ENCODE measurements at regions not wholly inside any gene's neighbourhood (a gene's known extent, or its start where the extent isn't known, plus 50 kb on each side); places are given as distances from the start of the nearest gene placed in this dataset.

DNA sequence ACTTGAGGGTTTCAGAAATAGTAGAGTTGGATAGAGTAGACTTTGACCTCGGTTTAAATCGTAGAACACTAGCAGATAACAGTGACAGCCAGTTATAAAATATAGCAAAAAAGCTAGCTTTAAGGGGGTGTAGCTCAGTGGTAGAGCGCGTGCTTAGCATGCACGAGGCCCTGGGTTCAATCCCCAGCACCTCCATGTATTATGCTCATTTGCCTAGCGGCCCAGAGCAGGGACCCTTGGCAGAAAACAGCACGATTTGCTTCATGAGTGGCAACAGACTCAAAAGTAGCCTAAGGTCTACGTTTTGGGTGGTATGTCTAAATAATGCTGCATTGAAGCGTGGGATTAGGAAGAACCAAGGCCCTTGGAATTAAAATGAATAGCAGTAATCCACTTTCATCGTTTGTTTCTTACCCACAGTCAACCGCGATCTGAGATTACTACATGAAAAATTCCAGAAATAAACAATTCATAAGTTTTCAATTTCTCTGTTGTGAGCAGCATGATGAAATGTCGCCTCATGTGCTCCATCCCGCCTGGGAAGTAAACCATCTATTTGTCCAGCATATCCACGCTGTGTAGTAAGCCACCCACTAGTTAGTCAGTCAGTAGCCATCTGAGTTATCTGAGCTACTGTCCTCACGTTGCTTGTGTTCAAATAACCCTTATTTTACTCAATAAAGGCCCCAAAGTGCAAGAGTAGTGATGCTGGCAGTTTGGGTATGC, 184.9 kb downstream of the GPX5 start:
- H3K27me3 ChIP-seq = peaks cover 46% of the 10 kb centered on the region
- no peaks in the 10 kb centered on the region for H3K36me3 ChIP-seq
- intact Hi-C loops (cut with DNase I) = no loop called here
- DNase-seq (no peak), ATAC-seq (no peak)
- no peak overlapping the region for H3K27ac ChIP-seq
- H3K4me1 ChIP-seq = no peaks in the 10 kb centered on the region
- TF ChIP-seq CTCF (IDR thresholded peaks at IDR 0.05) = no peak
- H3K4me3 ChIP-seq = no peak overlapping the region
- no peaks in the 10 kb centered on the region for H3K9me3 ChIP-seq

- H3K27me3 ChIP-seq = peaks cover 40% of the 10 kb centered on the region
- ATAC-seq (no peak), DNase-seq (no peak)
- intact Hi-C loops (cut with DNase I) = no loop called here
- no peaks in the 10 kb centered on the region for H3K9me3 ChIP-seq
- H3K27ac ChIP-seq = no peak overlapping the region
- TF ChIP-seq CTCF (IDR thresholded peaks at IDR 0.05) = no peak
- H3K36me3 ChIP-seq = no peaks in the 10 kb centered on the region
- H3K4me3 ChIP-seq = no peak overlapping the region
- H3K4me1 ChIP-seq = no peaks in the 10 kb centered on the region
Measured at GRCh38 chr6:28711325-28711724, 185.6 kb downstream of the GPX5 start.

GRCh38 chr6:28711788-28712341, 186.2 kb downstream of the GPX5 start:
- ATAC-seq = no peak
- Histone ChIP-seq H3K36me3 (no peaks in the 10 kb centered on the region), H3K27me3 (peaks cover 38% of the 10 kb centered on the region), H3K27ac (no peak overlapping the region), H3K4me1 (no peaks in the 10 kb centered on the region), H3K4me3 (no peak overlapping the region), H3K9me3 (no peaks in the 10 kb centered on the region)
- intact Hi-C loops (cut with DNase I) = no loop called here
- TF ChIP-seq CTCF (IDR thresholded peaks at IDR 0.05) = no peak
- DNase-seq = no peak

GRCh38 chr6:28712982-28713381, 187.3 kb downstream of the GPX5 start:
- no peaks in the 10 kb centered on the region for H3K4me1 ChIP-seq
- H3K27me3 ChIP-seq = peaks cover 34% of the 10 kb centered on the region
- no peak overlapping the region for H3K4me3 ChIP-seq
- intact Hi-C loops (cut with DNase I) = no loop called here
- no peak for DNase-seq
- H3K27ac ChIP-seq = no peak overlapping the region
- ATAC-seq = no peak
- no peak for TF ChIP-seq CTCF (IDR thresholded peaks at IDR 0.05)
- H3K36me3 ChIP-seq = no peaks in the 10 kb centered on the region
- H3K9me3 ChIP-seq = no peaks in the 10 kb centered on the region

DNA sequence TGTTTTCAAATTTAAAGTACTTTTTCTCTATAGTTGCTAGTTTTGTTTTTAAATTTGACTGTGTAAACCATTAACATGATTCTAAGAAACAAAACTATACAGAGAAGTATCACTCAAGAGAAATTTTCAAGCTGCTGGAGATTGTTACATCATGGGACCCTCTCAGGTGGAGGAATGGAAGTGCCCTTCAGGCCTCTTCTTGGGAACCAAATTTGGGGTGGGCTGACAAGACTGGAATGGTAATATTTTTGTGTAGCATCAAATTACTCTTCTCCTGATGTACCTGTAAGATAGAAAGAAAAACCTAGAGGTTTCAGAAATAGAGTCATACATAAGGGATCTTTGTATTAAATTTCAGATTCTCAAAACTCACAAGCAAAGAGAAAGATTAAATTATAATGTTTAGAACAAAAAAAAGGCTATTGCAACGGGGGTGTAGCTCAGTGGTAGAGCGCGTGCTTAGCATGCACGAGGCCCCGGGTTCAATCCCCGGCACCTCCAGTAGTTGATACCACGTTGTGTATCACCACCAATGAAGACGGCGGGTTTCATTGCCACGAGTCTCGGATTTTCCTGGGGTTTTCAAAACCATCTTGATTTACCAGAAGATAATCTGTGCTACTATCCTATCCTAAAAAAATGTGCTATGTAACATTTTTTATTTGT, 193.7 kb downstream of the GPX5 start:
- DNase-seq (no peak), ATAC-seq (no peak)
- intact Hi-C loops (cut with DNase I) = no loop called here
- Histone ChIP-seq H3K4me1 (no peaks in the 10 kb centered on the region), H3K36me3 (no peaks in the 10 kb centered on the region), H3K27me3 (peaks cover 49% of the 10 kb centered on the region), H3K27ac (no peak overlapping the region), H3K9me3 (no peaks in the 10 kb centered on the region), H3K4me3 (no peak overlapping the region)
- no peak for TF ChIP-seq CTCF (IDR thresholded peaks at IDR 0.05)
